ENCODE measurements at regions not wholly inside any gene's neighbourhood (a gene's known extent, or its start where the extent isn't known, plus 50 kb on each side); places are given as distances from the start of the nearest gene placed in this dataset.

DNA sequence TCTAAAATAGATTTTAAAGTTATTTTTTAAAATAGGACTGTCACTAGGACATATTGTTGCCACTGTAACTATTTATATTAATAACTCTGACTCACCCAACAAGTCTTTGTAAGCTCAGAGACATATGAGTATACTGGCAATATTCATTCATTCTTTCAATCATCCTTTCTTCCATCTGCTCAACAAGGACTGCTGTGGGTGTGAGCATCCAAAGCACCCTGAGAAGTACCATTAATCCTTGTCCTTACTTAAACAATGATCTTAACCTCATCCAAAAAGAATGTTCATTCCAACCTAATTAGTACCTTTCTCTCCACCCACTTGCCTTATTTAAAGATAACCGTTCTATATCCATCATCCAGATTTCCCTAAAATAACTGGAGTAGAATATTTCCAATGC lies 94.2 kb upstream of the PPP2R3A start:
- H3K27me3 ChIP-seq (ENCODE audit: control insufficient read depth, insufficient read depth, low read length), result no peaks in the 10 kb centered on the region
- no peak overlapping the region for H4K91ac ChIP-seq (ENCODE audit: insufficient read depth, low read depth, low read length)
- H2BK120ac ChIP-seq (ENCODE audit: low read depth, low read length), result no peak overlapping the region
- no TSS peak for BruUV-seq (replicated peaks)
- H3K4ac ChIP-seq (ENCODE audit: low read depth, low read length), result no peak overlapping the region
- no peak overlapping the region for H3K27ac ChIP-seq (ENCODE audit: insufficient read depth, low read length)
- DNase-seq (no peak), ATAC-seq (ENCODE audit: low read depth) (no peak)
- H3K4me2 ChIP-seq (ENCODE audit: low read depth, low read length), result no peak overlapping the region
- H4K8ac ChIP-seq (ENCODE audit: low read depth in 2 of 2, low read length in 2 of 2), result no peak overlapping the region
- TF ChIP-seq MXI1 (IDR thresholded peaks at IDR 0.05; ENCODE audit: borderline replicate concordance, low read depth, low read length) (no peak), BHLHE40 (IDR thresholded peaks at IDR 0.05; ENCODE audit: low read depth, low read length) (no peak), CHD1 (IDR thresholded peaks at IDR 0.05; ENCODE audit: low read depth, low read length) (no peak)
- no peak overlapping the region for H2BK20ac ChIP-seq (ENCODE audit: low read depth, low read length)
- WGBS, 2 experiments (ENCODE audit: extremely low coverage in 2 of 2, insufficient read length in 1 of 2), result no CpG with 5 or more reads among the region's 1 CpG
- in situ Hi-C loops (cut with MboI; ENCODE audit: low sequenced_read_pairs), result no loop called here
- no peaks in the 10 kb centered on the region for H3K4me1 ChIP-seq (ENCODE audit: control insufficient read depth, insufficient read depth, low read length)
- H2AK5ac ChIP-seq (ENCODE audit: low read depth, low read length), result no peak overlapping the region
- H3K18ac ChIP-seq (ENCODE audit: low read depth, low read length), result no peak overlapping the region
- H3K4me3 ChIP-seq (ENCODE audit: insufficient read depth, low read depth, low read length), result no peak overlapping the region
- no peaks in the 10 kb centered on the region for H3K9me1 ChIP-seq (ENCODE audit: insufficient read depth, low read length)
- no peak overlapping the region for H2AFZ ChIP-seq (replicated peaks; ENCODE audit: low read length, poor library complexity)
- H3K9me3 ChIP-seq (ENCODE audit: control insufficient read depth, insufficient read depth, low read length), result no peaks in the 10 kb centered on the region
- H3K36me3 ChIP-seq (ENCODE audit: control insufficient read depth, insufficient read depth, low read length), result no peaks in the 10 kb centered on the region
- H3K14ac ChIP-seq (replicated peaks; ENCODE audit: low read depth, low read length), result no peak overlapping the region
- H2AK9ac ChIP-seq (replicated peaks; ENCODE audit: low read depth, low read length, poor library complexity), result no peak overlapping the region
- no peak overlapping the region for H3K23ac ChIP-seq (ENCODE audit: low read depth, low read length)
- H4K5ac ChIP-seq (ENCODE audit: low read depth, low read length), result no peak overlapping the region
- H3K9ac ChIP-seq (ENCODE audit: low read depth, low read length), result no peak overlapping the region
- H2BK5ac ChIP-seq (ENCODE audit: low read depth, low read length, poor library complexity, severe bottlenecking), result no peak overlapping the region
- POLR2A ChIA-PET (ENCODE audit: unreplicated experiment), result no interaction called here
- dilution Hi-C loops (cut with HindIII; ENCODE audit: low sequenced_read_pairs, unreplicated experiment), result no loop called here
- CTCF ChIA-PET, result no interaction called here
- intact Hi-C loops (cut with micrococcal nuclease), result no loop called here
- H4K20me1 ChIP-seq (ENCODE audit: insufficient read depth, low read length), result no peaks in the 10 kb centered on the region
- no peak overlapping the region for H3K56ac ChIP-seq (ENCODE audit: extremely low read depth, insufficient read depth, low read length)
- no peaks in the 10 kb centered on the region for H3K79me1 ChIP-seq (ENCODE audit: low read depth in 1 of 2, low read length in 2 of 2)
- no peak overlapping the region for H2BK15ac ChIP-seq (ENCODE audit: low read depth, low read length)
